Dedifferentiated amniotic fluid mesenchymal stem cell (primary cell): ENCODE measurements at regions not wholly inside any gene's neighbourhood (a gene's known extent, or its start where the extent isn't known, plus 50 kb on each side); places are given as distances from the start of the nearest gene placed in this dataset.
"Not testable (repeated sequence)": the region's sequence is repeated elsewhere in the genome, so short reads cannot be mapped to it uniquely, and the experiment has no call there.

ENCODE experiments used
- DNase-seq: peaks from one replicate; pipeline ENCODE4 v3.0.0-alpha.2; 2016; ENCODE audit errors: extremely low spot score

DNA sequence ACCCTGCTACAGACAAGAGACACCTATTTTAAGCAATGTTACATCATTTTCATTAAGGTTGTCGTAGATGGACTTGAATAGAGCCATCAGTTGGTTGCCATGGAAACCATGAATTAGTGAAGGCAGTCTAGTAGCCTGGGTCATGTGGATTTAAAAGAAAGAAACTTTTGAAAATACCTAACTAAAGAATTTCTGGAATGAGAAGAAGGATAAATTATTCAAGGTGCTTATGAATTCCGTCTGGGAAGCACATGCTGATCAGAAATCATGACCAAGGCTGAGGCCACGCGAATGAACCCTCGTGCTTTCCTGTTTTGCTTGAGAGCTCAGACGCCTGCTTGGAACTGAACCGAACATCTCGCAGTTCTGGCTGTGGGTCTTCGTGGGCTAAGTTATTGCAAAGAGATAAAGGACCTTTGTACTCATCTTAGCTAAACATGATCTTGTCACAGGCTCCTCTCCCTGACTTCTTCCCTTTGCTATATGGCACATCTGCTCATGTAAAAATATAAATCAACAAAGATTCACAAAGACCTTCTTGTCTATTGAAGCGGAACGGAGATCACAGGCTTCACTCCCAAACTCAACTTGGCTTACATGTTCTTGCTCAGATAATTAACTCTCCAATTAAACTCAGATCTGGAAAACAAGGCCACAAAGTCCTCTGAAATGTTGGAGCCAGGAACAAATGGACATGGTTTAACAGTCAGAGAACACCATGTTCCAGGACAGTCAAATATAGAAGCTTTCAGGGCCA is 140.2 kb downstream of the NUFIP1 start:
- DNase-seq = no peak

- not testable (repeated sequence) for DNase-seq
Measured at GRCh38 chr13:44845281-44846058, 143.8 kb downstream of the NUFIP1 start.

GRCh38 chr13:44844786-44845185 is 144.5 kb downstream of the NUFIP1 start:
- no peak for DNase-seq

GRCh38 chr13:44843403-44843802 is 145.9 kb downstream of the NUFIP1 start:
- no peak for DNase-seq

- peak; percentile 36 for DNase-seq
Measured at GRCh38 chr13:44842158-44842557, 147.1 kb downstream of the NUFIP1 start.

DNA sequence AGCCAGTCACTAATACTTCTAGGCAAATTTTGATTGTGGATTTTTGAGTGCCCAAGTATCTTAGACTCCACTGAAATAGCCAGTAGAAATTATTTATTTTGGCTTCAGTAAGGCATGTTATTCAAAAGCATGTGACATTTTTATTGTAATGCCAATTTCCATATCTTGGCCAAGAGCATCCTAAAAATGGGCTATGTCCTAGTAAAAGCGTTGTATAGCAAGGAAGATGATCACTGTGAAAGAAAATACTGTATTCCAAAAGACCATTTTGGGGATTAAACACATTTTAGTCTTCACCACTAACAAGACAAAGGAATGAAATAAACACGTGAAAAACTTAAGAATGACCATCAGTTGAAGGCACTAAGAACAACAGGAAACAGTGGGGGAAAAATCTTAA is 149.1 kb downstream of the NUFIP1 start:
- no peak for DNase-seq

- no peak for DNase-seq
Measured at GRCh38 chr13:44837250-44837649, 152.0 kb downstream of the NUFIP1 start.

DNA sequence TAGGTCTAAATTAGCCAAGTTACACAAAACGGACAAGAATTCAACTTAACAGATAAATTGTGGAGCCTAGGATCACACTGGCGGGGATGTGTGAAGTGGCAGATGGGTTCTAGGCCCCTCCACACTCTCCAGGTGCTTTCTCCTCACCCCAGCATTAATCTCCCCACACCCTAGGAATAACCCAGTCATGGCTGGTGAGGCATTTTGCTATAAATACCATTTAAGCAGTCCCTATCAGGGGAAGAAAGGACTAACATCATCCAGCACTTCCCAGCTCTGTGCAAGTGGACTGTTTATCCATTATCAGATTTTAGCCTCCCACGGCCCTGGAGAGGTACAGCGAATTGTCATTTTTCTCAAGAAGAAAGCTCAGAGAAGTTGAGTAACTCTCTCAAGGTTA is 154.9 kb downstream of the NUFIP1 start:
- no peak for DNase-seq

DNA sequence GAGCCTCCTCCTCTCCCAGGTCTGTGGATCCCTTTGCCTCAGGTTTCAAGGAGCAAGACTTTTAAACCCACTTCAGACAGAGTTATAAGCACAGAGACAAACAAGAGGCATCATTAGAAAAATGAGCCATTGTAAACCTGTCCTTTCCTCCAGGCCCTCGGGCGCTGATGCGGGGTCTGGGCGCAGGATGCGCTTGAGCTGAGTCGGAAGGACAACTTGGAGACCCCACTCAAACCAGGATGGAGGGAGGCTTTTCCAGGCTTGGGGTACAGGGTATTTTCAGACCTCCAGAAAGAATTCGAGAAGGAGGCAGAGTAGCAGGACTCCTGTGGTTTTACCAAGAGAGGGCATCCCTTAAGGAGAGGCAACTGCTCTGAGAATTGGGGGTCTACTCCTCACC is 155.6 kb downstream of the NUFIP1 start:
- DNase-seq = no peak

GRCh38 chr13:44833139-44833538 is 156.1 kb downstream of the NUFIP1 start:
- DNase-seq = no peak

DNA sequence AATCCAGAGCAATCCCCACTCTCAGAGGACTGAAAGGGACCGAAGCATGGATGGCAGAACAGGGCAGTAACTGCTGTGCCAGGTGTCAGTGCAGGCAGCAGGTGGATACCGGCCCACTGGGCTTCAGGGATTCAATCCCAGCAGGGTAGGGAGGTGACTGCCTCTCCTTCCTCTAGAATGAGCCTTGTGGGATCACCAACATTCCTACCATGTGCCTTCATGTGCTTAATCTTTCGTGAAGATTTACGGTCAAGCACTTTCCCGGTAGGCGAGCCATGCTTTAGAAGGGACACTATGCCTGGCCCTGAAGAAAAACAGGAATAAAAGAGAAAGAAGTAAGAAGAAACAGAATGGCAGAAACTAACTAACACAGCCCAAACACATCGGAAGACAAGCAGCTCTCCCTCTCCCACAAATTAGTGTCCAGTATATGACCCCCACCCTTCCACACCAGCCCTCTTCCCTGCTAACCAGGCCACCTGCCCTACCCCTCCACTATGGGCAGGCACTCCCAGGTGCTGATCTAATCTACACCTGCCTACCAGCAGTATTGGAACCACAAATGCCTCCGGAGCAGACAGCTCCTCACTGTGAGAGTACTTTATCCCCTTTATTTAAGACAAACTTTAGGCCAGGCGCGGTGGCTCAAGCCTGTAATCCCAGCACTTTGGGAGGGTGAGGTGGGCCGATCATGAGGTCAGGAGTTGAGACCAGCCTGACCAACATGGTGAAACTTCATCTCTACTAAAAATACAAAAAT is 162.5 kb downstream of the NUFIP1 start:
- DNase-seq = no peak

GRCh38 chr13:44825953-44826352 is 163.3 kb downstream of the NUFIP1 start:
- DNase-seq = no peak

GRCh38 chr13:44823555-44823954 is 165.7 kb downstream of the NUFIP1 start:
- not testable (repeated sequence) for DNase-seq

GRCh38 chr13:44822291-44822690 is 167.0 kb downstream of the NUFIP1 start:
- DNase-seq = no peak

- no peak for DNase-seq
Measured at GRCh38 chr13:44819772-44820171, 169.5 kb downstream of the NUFIP1 start.

DNA sequence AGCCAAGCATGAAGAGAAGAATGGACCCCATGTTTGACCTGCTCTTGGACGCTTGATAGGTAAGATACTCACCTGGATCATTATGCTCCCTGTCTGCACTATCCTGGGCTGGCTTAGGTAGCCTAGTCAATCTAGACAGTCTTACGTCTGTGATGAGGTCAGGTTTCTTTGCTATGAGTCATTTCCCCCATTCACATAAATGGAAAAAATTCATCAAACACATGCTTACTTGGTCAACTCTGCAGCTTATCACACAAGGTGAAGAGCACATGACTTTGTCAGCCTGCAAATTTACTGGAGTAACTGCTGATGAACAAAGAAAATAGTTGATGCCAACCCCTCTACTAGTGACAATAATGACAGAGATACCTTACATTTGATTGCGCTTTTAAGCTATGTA is 170.0 kb downstream of the NUFIP1 start:
- DNase-seq = no peak

- no peak for DNase-seq
Measured at GRCh38 chr13:44818428-44818827, 170.8 kb downstream of the NUFIP1 start.

GRCh38 chr13:44818016-44818415 is 171.3 kb downstream of the NUFIP1 start:
- no peak for DNase-seq

DNA sequence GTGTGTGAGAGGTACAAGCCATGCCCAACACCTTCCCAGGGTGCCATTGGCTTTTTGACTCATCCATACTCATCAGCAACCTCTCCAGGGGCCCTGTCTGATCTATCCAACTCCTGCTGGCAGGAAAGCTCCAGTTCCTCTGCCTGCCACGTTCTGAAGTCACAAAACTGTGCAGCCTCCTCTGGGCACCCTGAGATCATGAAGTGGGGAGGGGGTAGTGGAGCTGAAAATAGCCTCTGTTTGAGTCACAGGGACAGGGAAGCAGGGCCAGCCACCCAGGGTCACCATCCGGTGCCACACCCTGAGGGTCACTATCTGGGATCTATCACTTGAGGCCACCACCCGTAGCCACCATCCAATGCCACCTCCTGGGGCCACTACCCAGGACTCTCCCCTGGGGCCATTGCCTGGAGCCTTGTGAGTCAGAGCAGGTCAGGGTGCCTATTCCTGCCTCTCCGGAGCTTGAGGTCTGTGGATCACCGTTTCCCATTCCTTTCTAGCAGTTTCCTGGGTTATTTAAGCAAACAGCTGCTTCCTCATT is 172.1 kb downstream of the NUFIP1 start:
- DNase-seq = no peak

DNA sequence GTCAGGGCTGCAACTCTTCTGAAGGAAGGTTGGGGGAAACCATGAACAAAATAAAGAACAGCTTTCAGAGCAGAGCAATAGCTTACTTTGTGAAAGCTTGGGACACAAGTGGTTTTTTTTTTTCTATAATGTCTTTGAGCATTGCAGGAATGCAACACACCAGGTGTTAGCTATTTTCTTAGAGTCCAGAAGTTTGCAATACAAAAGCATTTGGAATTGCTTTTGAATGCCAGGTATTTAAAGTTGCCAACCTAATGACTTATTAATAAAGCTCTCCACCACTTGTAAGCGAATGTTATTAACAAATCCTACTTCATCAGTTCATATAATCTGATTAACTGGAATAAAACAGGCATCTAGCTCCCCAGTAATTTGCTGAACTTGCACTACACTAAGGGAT is 172.6 kb downstream of the NUFIP1 start:
- no peak for DNase-seq

GRCh38 chr13:44815623-44816022 is 173.6 kb downstream of the NUFIP1 start:
- peak; percentile 93 for DNase-seq

DNA sequence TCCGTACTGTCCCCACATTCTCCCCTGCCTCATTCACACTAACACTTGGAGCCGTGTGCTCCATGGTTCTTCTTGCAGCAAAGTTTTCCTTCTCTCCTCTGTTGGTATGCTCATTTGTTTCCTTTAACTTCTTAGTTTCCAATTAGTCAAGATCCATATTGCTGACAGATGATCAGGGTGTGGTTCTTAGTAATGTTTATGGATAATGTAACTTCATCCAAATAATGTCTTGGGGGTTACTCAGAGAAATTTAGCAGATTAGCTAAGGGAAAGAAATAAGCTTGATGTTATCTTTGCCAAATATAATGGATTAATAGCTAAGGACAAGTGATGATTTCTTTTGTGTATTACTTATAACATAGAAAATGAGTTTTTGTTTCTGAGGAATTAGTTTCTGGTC is 174.4 kb downstream of the NUFIP1 start:
- no peak for DNase-seq
